Upper lobe of left lung (tissue), 6 donors: ENCODE measurements at regions not wholly inside any gene's neighbourhood (a gene's known extent, or its start where the extent isn't known, plus 50 kb on each side); places are given as distances from the start of the nearest gene placed in this dataset.

Source experiments
- ATAC-seq, 2 donors: fragments of 200-7000 bp; cut with Tn5 transposase; one replicate each; pipeline ENCODE4 v1.9.1; 2022; ENCODE audit warnings: mild to moderate bottlenecking in 2 of 2, moderate library complexity in 2 of 2; ENCODE audit not compliant: low FRiP score in 2 of 2
- DNase-seq, 2 donors: peaks; one replicate each; pipeline ENCODE4 v3.0.0-alpha.2; 2019 to 2020
- H3K27ac ChIP-seq, 4 donors: fragments of 200-600 bp; sonication (generic); one replicate each; pipeline ENCODE4 v1.5.1; 2016 to 2019
- H3K27me3 ChIP-seq, 4 donors: fragments of 200-600 bp; sonication (generic); one replicate each; pipeline ENCODE4 v1.5.1; 2017 to 2019
- H3K36me3 ChIP-seq, 4 donors: fragments of 200-600 bp; sonication (generic); one replicate each; pipeline ENCODE4 v1.5.1; 2016 to 2019
- H3K4me1 ChIP-seq, 4 donors: fragments of 200-600 bp; sonication (generic); one replicate each; pipeline ENCODE4 v1.5.1; 2018 to 2019
- H3K4me3 ChIP-seq, 4 donors: fragments of 200-600 bp; sonication (generic); one replicate each; pipeline ENCODE4 v1.5.1; 2017 to 2019; ENCODE audit warnings: mild to moderate bottlenecking in 2 of 4, moderate library complexity in 1 of 4
- H3K9me3 ChIP-seq, 4 donors: fragments of 200-600 bp; sonication (generic); one replicate each; pipeline ENCODE4 v1.5.1; 2018 to 2019
- EP300 ChIP-seq, 4 donors: sonication (generic); formaldehyde crosslinking; IDR thresholded peaks; one replicate each; pipeline ENCODE4 v1.5.1; 2017; ENCODE audit warnings: antibody characterized with exemption in 4 of 4, control low read depth in 2 of 4
- POLR2A ChIP-seq, 4 donors: fragments of 450-650 bp; IDR thresholded peaks; one replicate each; pipeline ENCODE4 v1.5.1; 2016 to 2017; ENCODE audit warnings: antibody characterized with exemption in 4 of 4, mild to moderate bottlenecking in 2 of 4
- POLR2AphosphoS5 ChIP-seq, 2 donors: sonication (generic); formaldehyde crosslinking; IDR thresholded peaks; one replicate each; pipeline ENCODE4 v1.5.1; 2017; ENCODE audit warnings: antibody characterized with exemption in 2 of 2
- whole genome bisulfite sequencing, 2 donors: methylation state at CpG; one replicate each; pipeline ENCODE4 v1.1.5; 2017 to 2018; 5-methylcytosine and 5-hydroxymethylcytosine counted together
- TF ChIP-seq, protein P1 (sequence below), 6 experiments: fragments of 450-650 bp in 4 of 6; fragments of 200-600 bp in 2 of 6; sonication (generic) in 2 of 6; IDR thresholded peaks; one replicate each; pipeline ENCODE4 v1.5.1; 2016 to 2019; ENCODE audit warnings: antibody characterized with exemption in 6 of 6
- donor health status: DM: no; HTN: no; CAD: no; lungs with moderate emphysema.
- donor health status: DM: no; HTN: yes; CAD: no; lungs with severe emphysema.

DNA sequence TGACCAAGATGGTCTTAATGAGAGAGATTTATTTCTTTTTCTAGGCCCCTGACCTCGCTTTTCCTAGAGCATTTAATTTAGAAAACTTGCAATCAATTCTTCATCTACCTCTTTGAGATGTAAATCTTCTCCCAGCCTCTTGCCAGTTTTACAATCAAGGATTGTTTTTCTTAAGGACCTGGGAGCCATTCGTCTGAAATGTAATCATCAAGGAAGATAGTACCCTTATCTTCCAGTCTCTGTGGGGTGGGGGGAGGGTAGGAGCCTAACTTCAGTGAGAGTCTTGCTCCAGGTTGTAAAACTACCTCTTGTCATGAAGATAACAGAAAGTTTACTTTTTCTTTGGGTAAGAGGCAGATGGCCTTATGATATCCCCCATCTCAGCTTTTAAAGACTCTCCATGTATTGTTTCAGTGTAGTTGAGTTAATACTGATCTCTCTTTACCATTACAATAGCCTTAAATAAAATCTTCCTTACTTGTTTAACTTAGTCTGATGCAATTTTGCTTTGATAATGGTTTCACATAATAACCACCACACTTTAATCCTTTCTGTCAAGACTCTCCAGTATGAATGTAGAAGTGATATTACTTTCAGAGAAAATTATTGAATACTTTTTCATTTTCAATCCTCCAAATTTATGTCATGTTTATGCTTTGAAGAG lies 110.2 kb upstream of the CPHXL start:
- DNase-seq (no peak), ATAC-seq (no peak)
- Histone ChIP-seq H3K4me3 (no peak overlapping the region), H3K36me3 (no peaks in the 10 kb centered on the region), H3K4me1 (no peaks in the 10 kb centered on the region), H3K27me3 (no peaks in the 10 kb centered on the region), H3K9me3 (peaks cover 0 to 11% (median 2%) of the 10 kb centered on the region in 4 donors), H3K27ac (no peak overlapping the region)
- 36 to 48% methylated on average over 2 of the region's 2 CpGs for whole genome bisulfite sequencing, 2 donors
- TF ChIP-seq, protein P1, sequence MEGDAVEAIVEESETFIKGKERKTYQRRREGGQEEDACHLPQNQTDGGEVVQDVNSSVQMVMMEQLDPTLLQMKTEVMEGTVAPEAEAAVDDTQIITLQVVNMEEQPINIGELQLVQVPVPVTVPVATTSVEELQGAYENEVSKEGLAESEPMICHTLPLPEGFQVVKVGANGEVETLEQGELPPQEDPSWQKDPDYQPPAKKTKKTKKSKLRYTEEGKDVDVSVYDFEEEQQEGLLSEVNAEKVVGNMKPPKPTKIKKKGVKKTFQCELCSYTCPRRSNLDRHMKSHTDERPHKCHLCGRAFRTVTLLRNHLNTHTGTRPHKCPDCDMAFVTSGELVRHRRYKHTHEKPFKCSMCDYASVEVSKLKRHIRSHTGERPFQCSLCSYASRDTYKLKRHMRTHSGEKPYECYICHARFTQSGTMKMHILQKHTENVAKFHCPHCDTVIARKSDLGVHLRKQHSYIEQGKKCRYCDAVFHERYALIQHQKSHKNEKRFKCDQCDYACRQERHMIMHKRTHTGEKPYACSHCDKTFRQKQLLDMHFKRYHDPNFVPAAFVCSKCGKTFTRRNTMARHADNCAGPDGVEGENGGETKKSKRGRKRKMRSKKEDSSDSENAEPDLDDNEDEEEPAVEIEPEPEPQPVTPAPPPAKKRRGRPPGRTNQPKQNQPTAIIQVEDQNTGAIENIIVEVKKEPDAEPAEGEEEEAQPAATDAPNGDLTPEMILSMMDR (IDR thresholded peaks at IDR 0.05), result no peak
- TF ChIP-seq POLR2A (IDR thresholded peaks at IDR 0.05), result no peak
- TF ChIP-seq EP300 (IDR thresholded peaks at IDR 0.05), result no peak
- TF ChIP-seq POLR2AphosphoS5 (IDR thresholded peaks at IDR 0.05), result no peak

DNA sequence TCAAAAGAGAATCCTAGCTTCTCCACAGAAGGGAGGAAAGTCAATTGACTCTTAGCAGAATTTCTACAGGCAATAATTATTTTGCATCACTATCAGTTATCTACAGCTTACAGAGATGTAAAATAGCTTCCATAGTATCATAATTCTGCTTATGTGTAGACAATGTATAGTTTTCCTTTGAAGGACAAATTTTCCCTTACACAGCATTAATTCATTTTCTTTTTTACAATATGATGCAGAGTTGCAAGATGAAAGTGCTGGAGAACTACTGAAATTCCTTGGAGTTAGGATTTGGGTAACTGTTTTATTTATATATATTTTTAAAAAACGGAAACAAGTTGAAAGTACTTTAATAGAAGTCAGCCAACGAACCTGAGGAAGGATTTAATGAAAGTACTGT lies 111.0 kb upstream of the CPHXL start:
- WGBS, 2 donors, result 40 to 54% methylated on average over 2 of the region's 2 CpGs
- TF ChIP-seq, protein P1 (IDR thresholded peaks at IDR 0.05), result no peak
- no peak for TF ChIP-seq POLR2A (IDR thresholded peaks at IDR 0.05)
- no peak for TF ChIP-seq POLR2AphosphoS5 (IDR thresholded peaks at IDR 0.05)
- TF ChIP-seq EP300 (IDR thresholded peaks at IDR 0.05), result no peak

DNA sequence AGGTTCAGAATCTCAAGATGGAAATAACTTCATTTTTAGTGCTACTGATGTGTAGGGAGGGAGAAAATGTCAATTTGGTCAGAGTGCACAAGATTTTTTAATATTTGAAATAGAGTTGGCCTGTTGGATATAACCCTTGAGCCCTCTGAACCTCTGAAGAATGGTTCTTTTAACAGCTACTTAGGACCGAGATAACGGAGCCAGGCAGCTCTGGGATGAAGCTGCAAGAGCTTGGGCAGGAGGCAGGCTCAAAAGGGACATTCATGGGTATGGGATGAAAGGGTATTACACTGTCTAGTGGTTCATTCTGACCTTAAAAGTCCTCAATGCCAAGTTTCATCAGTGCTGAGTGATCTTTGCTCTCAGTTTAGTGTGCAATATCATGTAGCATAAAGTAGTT lies 111.4 kb upstream of the CPHXL start:
- Histone ChIP-seq H3K4me3 (no peak overlapping the region), H3K27me3 (no peaks in the 10 kb centered on the region), H3K27ac (no peak overlapping the region), H3K4me1 (no peaks in the 10 kb centered on the region), H3K9me3 (peaks cover 0 to 8% (median 2%) of the 10 kb centered on the region in 4 donors), H3K36me3 (no peaks in the 10 kb centered on the region)
- 53 to 68% methylated on average over 2 of the region's 2 CpGs for WGBS, 2 donors
- DNase-seq, result no peak
- TF ChIP-seq, protein P1 (IDR thresholded peaks at IDR 0.05), result no peak
- TF ChIP-seq POLR2A (IDR thresholded peaks at IDR 0.05) (no peak), POLR2AphosphoS5 (IDR thresholded peaks at IDR 0.05) (no peak), EP300 (IDR thresholded peaks at IDR 0.05) (no peak)
- ATAC-seq, result no peak

More for the DNA sequence above, 111.0 kb upstream of the CPHXL start:
- H3K9me3 ChIP-seq, result peaks cover 0 to 10% (median 2%) of the 10 kb centered on the region in 4 donors
- H3K27me3 ChIP-seq, result no peaks in the 10 kb centered on the region
- ATAC-seq (no peak), DNase-seq (no peak)
- H3K27ac ChIP-seq, result no peak overlapping the region
- H3K4me1 ChIP-seq, result no peaks in the 10 kb centered on the region
- H3K4me3 ChIP-seq, result no peak overlapping the region
- H3K36me3 ChIP-seq, result no peaks in the 10 kb centered on the region

DNA sequence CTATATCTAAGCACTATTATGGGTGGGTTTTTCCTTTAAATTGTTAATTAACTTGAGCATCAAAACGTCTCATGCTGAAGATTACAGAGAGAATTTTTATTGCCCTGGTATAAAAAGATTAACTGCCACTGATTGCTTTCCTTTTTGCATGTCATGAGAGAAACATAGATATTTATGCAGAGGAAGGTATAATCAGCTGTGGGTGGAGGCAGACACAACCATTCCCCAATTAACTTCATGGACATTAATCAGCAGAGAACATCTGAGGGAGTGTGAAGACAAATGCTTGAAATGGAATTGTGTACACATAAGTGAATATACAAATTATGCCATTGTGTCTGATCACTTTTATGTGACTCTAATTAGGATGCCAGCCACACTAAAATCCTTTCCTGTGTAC lies 115.2 kb upstream of the CPHXL start:
- Histone ChIP-seq H3K36me3 (no peaks in the 10 kb centered on the region), H3K27me3 (no peaks in the 10 kb centered on the region), H3K4me3 (no peak overlapping the region), H3K9me3 (no peaks in the 10 kb centered on the region), H3K4me1 (no peaks in the 10 kb centered on the region), H3K27ac (no peak overlapping the region)
- 21 to 23% methylated on average over 1 of the region's 1 CpG for WGBS, 2 donors
- ATAC-seq, result no peak
- no peak for DNase-seq
- TF ChIP-seq POLR2AphosphoS5 (IDR thresholded peaks at IDR 0.05) (no peak), EP300 (IDR thresholded peaks at IDR 0.05) (no peak), POLR2A (IDR thresholded peaks at IDR 0.05) (no peak)
- TF ChIP-seq, protein P1 (IDR thresholded peaks at IDR 0.05), result no peak

DNA sequence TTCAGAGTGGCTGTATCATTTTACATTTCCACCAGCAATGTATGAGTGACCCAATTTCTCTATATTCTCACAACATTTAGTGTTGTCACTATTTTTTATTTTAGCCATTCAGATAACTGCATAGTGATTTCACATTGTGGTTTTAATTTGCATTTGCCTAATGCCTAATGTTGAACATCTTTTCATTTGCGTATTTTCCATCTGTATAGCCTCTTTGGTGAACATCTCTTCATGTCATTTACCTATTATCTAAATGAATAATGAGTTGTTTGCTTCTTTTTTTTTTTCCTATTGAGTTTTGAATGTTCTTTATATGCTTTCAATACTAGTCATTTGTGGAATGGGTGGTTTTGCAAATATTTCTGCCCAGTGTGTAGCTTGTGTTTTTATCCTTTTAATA lies 120.9 kb upstream of the CPHXL start:
- Histone ChIP-seq H3K36me3 (no peaks in the 10 kb centered on the region), H3K9me3 (no peaks in the 10 kb centered on the region), H3K4me1 (no peaks in the 10 kb centered on the region), H3K4me3 (no peak overlapping the region), H3K27ac (no peak overlapping the region), H3K27me3 (no peaks in the 10 kb centered on the region)
- DNase-seq (no peak), ATAC-seq (no peak)
- 93 to 97% methylated on average over 1 of the region's 1 CpG for WGBS, 2 donors
- no peak for TF ChIP-seq POLR2AphosphoS5 (IDR thresholded peaks at IDR 0.05)
- TF ChIP-seq POLR2A (IDR thresholded peaks at IDR 0.05), result no peak
- no peak for TF ChIP-seq EP300 (IDR thresholded peaks at IDR 0.05)
- TF ChIP-seq, protein P1 (IDR thresholded peaks at IDR 0.05), result no peak
